CD4-positive, alpha-beta T cell (primary cell): ENCODE measurements at regions not wholly inside any gene's neighbourhood (a gene's known extent, or its start where the extent isn't known, plus 50 kb on each side); places are given as distances from the start of the nearest gene placed in this dataset.

Source experiments
- ATAC-seq: fragments of 200-7000 bp; cut with Tn5 transposase; one replicate; pipeline ENCODE4 v1.10.0; 2022; ENCODE audit warnings: mild to moderate bottlenecking; ENCODE audit not compliant: poor library complexity
- CTCF ChIA-PET: fragments of 350-600 bp; sonication (Branson Sonifier 250); formaldehyde crosslinking; loops from one replicate; lab custom pipeline; 2021; ENCODE audit warnings: antibody characterized with exemption, inconsistent platforms; lab: Charles Lee
- POLR2A ChIA-PET: fragments of 350-600 bp; sonication (Branson Sonifier 250); formaldehyde crosslinking; loops from one replicate; lab custom pipeline; 2021; ENCODE audit warnings: antibody characterized with exemption, inconsistent platforms; lab: Charles Lee
- DNase-seq, 14 experiments: peaks; one replicate each; pipeline ENCODE4 v3.0.0-alpha.2; 2013 to 2020; ENCODE audit warnings: mixed read lengths in 2 of 14
- H3K27ac ChIP-seq, 2 donors: one replicate each; pipeline versions ENCODE4 v1.5.1 to v1.7.0; 2013; ENCODE audit warnings: low read length in 2 of 2, low read depth in 1 of 2, mild to moderate bottlenecking in 1 of 2
- H3K27me3 ChIP-seq, 2 experiments: 1 replicate in 1 of 2; 2 replicates in 1 of 2; pipeline versions ENCODE4 v1.6.1 to v1.7.0; 2013; ENCODE audit warnings: low read length in 2 of 2, control low read depth in 1 of 2, mild to moderate bottlenecking in 1 of 2, moderate library complexity in 1 of 2; ENCODE audit not compliant: insufficient read depth in 2 of 2, control insufficient read depth in 1 of 2
- H3K36me3 ChIP-seq: one replicate; pipeline ENCODE4 v1.6.1; 2013; ENCODE audit warnings: low read length, control low read depth; ENCODE audit not compliant: insufficient read depth
- H3K4me1 ChIP-seq: one replicate; pipeline ENCODE4 v1.6.1; 2013; ENCODE audit warnings: low read length, control low read depth; ENCODE audit not compliant: insufficient read depth
- H3K4me3 ChIP-seq: one replicate; pipeline ENCODE4 v1.5.1; 2013; ENCODE audit warnings: mild to moderate bottlenecking, low read length, moderate library complexity
- H3K9me3 ChIP-seq, 2 experiments: 1 replicate in 1 of 2; 2 replicates in 1 of 2; pipeline versions ENCODE4 v1.6.1 to v1.7.0; 2013; ENCODE audit warnings: low read length in 2 of 2, mild to moderate bottlenecking in 2 of 2, control low read depth in 1 of 2, moderate library complexity in 1 of 2; ENCODE audit not compliant: control insufficient read depth in 1 of 2, insufficient read depth in 1 of 2
- H3K27ac Mint-ChIP-seq: one replicate; pipeline ENCODE4 v1.8.0; 2020; ENCODE audit warnings: mixed read lengths
- H3K27me3 Mint-ChIP-seq: one replicate; pipeline ENCODE4 v1.8.0; 2021; ENCODE audit warnings: mixed read lengths
- H3K36me3 Mint-ChIP-seq: one replicate; pipeline ENCODE4 v1.8.0; 2021; ENCODE audit warnings: low read depth, mixed read lengths
- H3K4me1 Mint-ChIP-seq: one replicate; pipeline ENCODE4 v1.8.0; 2021; ENCODE audit warnings: low read depth, mixed read lengths
- H3K4me3 Mint-ChIP-seq: one replicate; pipeline ENCODE4 v1.8.0; 2020; ENCODE audit warnings: mild to moderate bottlenecking, mixed read lengths
- H3K9me3 Mint-ChIP-seq: one replicate; pipeline ENCODE4 v1.8.0; 2020; ENCODE audit warnings: mixed read lengths
- CTCF ChIP-seq: fragments of 200-600 bp; IDR thresholded peaks from one replicate; pipeline ENCODE4 v1.8.0; 2022; ENCODE audit warnings: antibody characterized with exemption, mild to moderate bottlenecking
- intact Hi-C, 2 experiments: fragments of 100-400 bp; cut with DNase I in 1 of 2; cut with micrococcal nuclease in 1 of 2; formaldehyde crosslinking; loops; one replicate each; pipeline versions ENCODE4 v1.15.1 to v1.9.0; 2023 to 2025; cut with DNase I, micrococcal nuclease

- no peaks in the 10 kb centered on the region for H3K4me1 ChIP-seq
- no peak for DNase-seq
- no peak for TF ChIP-seq CTCF
- no peak overlapping the region for H3K27ac ChIP-seq
- no peaks in the 10 kb centered on the region for H3K36me3 Mint-ChIP-seq
- no peaks in the 10 kb centered on the region for H3K27me3 ChIP-seq
- ATAC-seq, result no peak
- H3K9me3 Mint-ChIP-seq, result peaks cover 5% of the 10 kb centered on the region
- no peak overlapping the region for H3K4me3 Mint-ChIP-seq
- H3K4me1 Mint-ChIP-seq, result no peaks in the 10 kb centered on the region
- no peaks in the 10 kb centered on the region for H3K27me3 Mint-ChIP-seq
- no peaks in the 10 kb centered on the region for H3K36me3 ChIP-seq
- H3K27ac Mint-ChIP-seq, result no peak overlapping the region
- intact Hi-C loops, result no loop called here
- ChIA-PET POLR2A (no interaction called here), CTCF (no interaction called here)
- H3K9me3 ChIP-seq, result peaks cover 0 to 3% of the 10 kb centered on the region in 2 experiments
- no peak overlapping the region for H3K4me3 ChIP-seq
Measured at GRCh38 chr9:29669613-29670012, 2096.3 kb upstream of the C9orf72 start.

GRCh38 chr9:29685531-29685930, 2112.2 kb upstream of the C9orf72 start:
- Histone ChIP-seq H3K36me3 (no peaks in the 10 kb centered on the region), H3K4me1 (no peaks in the 10 kb centered on the region), H3K27me3 (no peaks in the 10 kb centered on the region), H3K4me3 (no peak overlapping the region), H3K9me3 (no peaks in the 10 kb centered on the region), H3K27ac (no peak overlapping the region)
- ChIA-PET CTCF (no interaction called here), POLR2A (no interaction called here)
- ATAC-seq, result no peak
- no peak for TF ChIP-seq CTCF
- intact Hi-C loops, result no loop called here
- Mint-ChIP-seq H3K36me3 (no peaks in the 10 kb centered on the region), H3K9me3 (peaks cover 13% of the 10 kb centered on the region), H3K27me3 (no peaks in the 10 kb centered on the region), H3K4me3 (no peak overlapping the region), H3K27ac (no peak overlapping the region), H3K4me1 (no peaks in the 10 kb centered on the region)
- no peak for DNase-seq

- Histone ChIP-seq H3K27ac (no peak overlapping the region), H3K4me1 (no peaks in the 10 kb centered on the region), H3K27me3 (no peaks in the 10 kb centered on the region), H3K4me3 (no peak overlapping the region), H3K9me3 (peaks cover 3 to 9% of the 10 kb centered on the region in 2 experiments), H3K36me3 (no peaks in the 10 kb centered on the region)
- Mint-ChIP-seq H3K4me1 (no peaks in the 10 kb centered on the region), H3K4me3 (no peak overlapping the region), H3K9me3 (peaks cover 10% of the 10 kb centered on the region), H3K27ac (no peak overlapping the region), H3K36me3 (no peaks in the 10 kb centered on the region), H3K27me3 (no peaks in the 10 kb centered on the region)
- ChIA-PET CTCF (no interaction called here), POLR2A (no interaction called here)
- ATAC-seq (no peak), DNase-seq (no peak)
- intact Hi-C loops, result no loop called here
- TF ChIP-seq CTCF, result no peak
Measured at GRCh38 chr9:29691145-29691544, 2117.9 kb upstream of the C9orf72 start.
